ENCODE measurements at regions not wholly inside any gene's neighbourhood (a gene's known extent, or its start where the extent isn't known, plus 50 kb on each side); places are given as distances from the start of the nearest gene placed in this dataset.
A peak's percentile ranks its signal among the peaks of the same experiment; 100 is the strongest.

GRCh38 chr6:145263778-145264211, 471.5 kb downstream of the EPM2A start:
- Histone ChIP-seq H3K9me3 (no peaks in the 10 kb centered on the region), H3K4me3 (no peak overlapping the region), H3K27me3 (no peaks in the 10 kb centered on the region), H3K4me1 (no peaks in the 10 kb centered on the region), H3K27ac (no peak overlapping the region), H3K36me3 (no peaks in the 10 kb centered on the region)
- intact Hi-C loops (cut with DNase I) = no loop called here
- TF ChIP-seq CTCF (IDR thresholded peaks at IDR 0.05) = no peak
- ATAC-seq = no peak
- WGBS, 2 donors = 37 to 44% methylated on average over 5 of the region's 5 CpGs
- FAIRE-seq = no peak
- DNase-seq = no peak

GRCh38 chr6:145266432-145267075, 468.8 kb downstream of the EPM2A start:
- Histone ChIP-seq H3K27ac (no peak overlapping the region), H3K9me3 (no peaks in the 10 kb centered on the region), H3K4me3 (no peak overlapping the region), H3K4me1 (no peaks in the 10 kb centered on the region), H3K36me3 (no peaks in the 10 kb centered on the region), H3K27me3 (no peaks in the 10 kb centered on the region)
- DNase-seq (no peak), FAIRE-seq (no peak), ATAC-seq (no peak)
- intact Hi-C loops (cut with DNase I) = no loop called here
- WGBS, 2 donors = 65 to 69% methylated on average over 6 of the region's 6 CpGs
- no peak for TF ChIP-seq CTCF (IDR thresholded peaks at IDR 0.05)

GRCh38 chr6:145267076-145267867, 468.0 kb downstream of the EPM2A start:
- intact Hi-C loops (cut with DNase I) = no loop called here
- FAIRE-seq (no peak), ATAC-seq (peak in 2 of 4 donors; percentile 56 to 57), DNase-seq (no peak)
- Histone ChIP-seq H3K4me1 (no peaks in the 10 kb centered on the region), H3K9me3 (no peaks in the 10 kb centered on the region), H3K36me3 (no peaks in the 10 kb centered on the region), H3K27ac (no peak overlapping the region), H3K27me3 (no peaks in the 10 kb centered on the region), H3K4me3 (no peak overlapping the region)
- WGBS, 2 donors = 52 to 57% methylated on average over 5 of the region's 5 CpGs
- TF ChIP-seq CTCF (IDR thresholded peaks at IDR 0.05) = no peak

GRCh38 chr6:145270464-145270863, 464.9 kb downstream of the EPM2A start:
- no peak overlapping the region for H3K4me3 ChIP-seq
- no peak for TF ChIP-seq CTCF (IDR thresholded peaks at IDR 0.05)
- H3K27ac ChIP-seq = no peak overlapping the region
- H3K36me3 ChIP-seq = no peaks in the 10 kb centered on the region
- H3K9me3 ChIP-seq = no peaks in the 10 kb centered on the region
- H3K4me1 ChIP-seq = no peaks in the 10 kb centered on the region
- WGBS, 2 donors = 43 to 44% methylated on average over 2 of the region's 2 CpGs
- FAIRE-seq (no peak), ATAC-seq (no peak), DNase-seq (no peak)
- H3K27me3 ChIP-seq = no peaks in the 10 kb centered on the region
- intact Hi-C loops (cut with DNase I) = no loop called here

- ATAC-seq (no peak), FAIRE-seq (no peak)
These were observed 464.3 kb downstream of the EPM2A start for GRCh38 chr6:145271040-145271439.

More at GRCh38 chr6:145271040-145271439, 464.3 kb downstream of the EPM2A start:
- DNase-seq = no peak
- intact Hi-C loops (cut with DNase I) = no loop called here
- Histone ChIP-seq H3K27me3 (no peaks in the 10 kb centered on the region), H3K36me3 (no peaks in the 10 kb centered on the region), H3K9me3 (no peaks in the 10 kb centered on the region), H3K4me1 (no peaks in the 10 kb centered on the region), H3K4me3 (no peak overlapping the region), H3K27ac (no peak overlapping the region)
- 35 to 41% methylated on average over 4 of the region's 4 CpGs for WGBS, 2 donors
- no peak for TF ChIP-seq CTCF (IDR thresholded peaks at IDR 0.05)
